D721Med (cell line): ENCODE measurements at regions not wholly inside any gene's neighbourhood (a gene's known extent, or its start where the extent isn't known, plus 50 kb on each side); places are given as distances from the start of the nearest gene placed in this dataset.
"Not testable (repeated sequence)": the region's sequence is repeated elsewhere in the genome, so short reads cannot be mapped to it uniquely, and the experiment has no call there.

ENCODE experiments used
- DNase-seq: peaks from one replicate; pipeline ENCODE4 v3.0.0; 2011; ENCODE audit warnings: low spot score; ENCODE audit not compliant: insufficient read length
- FAIRE-seq: peaks from 2 replicates; lab custom pipeline; 2011; peaks lifted over from hg19 to GRCh38; lab: Jason Lieb, UNC
- CTCF ChIP-seq: IDR thresholded peaks from 2 replicates; pipeline ENCODE4 v1.5.1; 2012; ENCODE audit warnings: mild to moderate bottlenecking, control low read depth; ENCODE audit not compliant: insufficient read depth; ENCODE audit errors: missing control alignments

- TF ChIP-seq CTCF, result no peak
- DNase-seq (no peak), FAIRE-seq (no peak)
Measured at GRCh38 chr5:124512952-124513632, 233.3 kb downstream of the ZNF608 start.

GRCh38 chr5:124512236-124512635 is 234.2 kb downstream of the ZNF608 start:
- no peak for TF ChIP-seq CTCF
- FAIRE-seq (no peak), DNase-seq (no peak)

GRCh38 chr5:124511791-124512190 is 234.6 kb downstream of the ZNF608 start:
- DNase-seq (no peak), FAIRE-seq (no peak)
- no peak for TF ChIP-seq CTCF

- no peak for TF ChIP-seq CTCF
- DNase-seq (no peak), FAIRE-seq (no peak)
Measured at GRCh38 chr5:124507688-124508087, 238.8 kb downstream of the ZNF608 start.

- no peak for TF ChIP-seq CTCF
- no peak for FAIRE-seq
- no peak for DNase-seq
Measured at GRCh38 chr5:124504081-124504916, 242.1 kb downstream of the ZNF608 start.

GRCh38 chr5:124502551-124502950 is 243.9 kb downstream of the ZNF608 start:
- no peak for TF ChIP-seq CTCF
- FAIRE-seq, result no peak
- DNase-seq, result no peak

- FAIRE-seq, DNase-seq: not testable (repeated sequence)
Measured at GRCh38 chr5:124499818-124500217, 246.6 kb downstream of the ZNF608 start.

GRCh38 chr5:124496968-124497367 is 249.5 kb downstream of the ZNF608 start:
- not testable (repeated sequence) for FAIRE-seq, DNase-seq
